ENCODE measurements at regions not wholly inside any gene's neighbourhood (a gene's known extent, or its start where the extent isn't known, plus 50 kb on each side); places are given as distances from the start of the nearest gene placed in this dataset.

DNA sequence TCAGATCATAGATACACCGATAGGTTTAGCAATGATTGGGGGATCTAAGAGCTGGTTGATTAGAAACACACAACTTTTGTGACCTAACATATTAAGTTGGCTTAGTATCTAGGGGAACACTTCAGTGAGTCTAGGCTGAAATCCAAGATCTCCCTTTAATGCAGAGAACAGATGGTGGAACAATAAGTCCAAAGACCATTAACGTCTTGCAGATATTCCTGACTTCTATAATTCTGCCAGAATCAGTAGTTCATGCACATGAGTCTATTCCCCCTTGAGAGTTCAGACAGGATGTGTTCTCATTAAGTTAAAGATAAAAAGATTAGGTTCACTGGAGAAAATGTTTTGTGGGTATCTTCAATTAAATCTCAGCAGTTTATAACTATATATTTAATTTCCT lies 506.5 kb downstream of the TSN start:
- no peak for TF ChIP-seq CTCF (IDR thresholded peaks at IDR 0.05; ENCODE audit: low read depth, low read length)
- TF ChIP-seq POLR2A (IDR thresholded peaks at IDR 0.05; ENCODE audit: extremely low read depth, insufficient read length) = no peak
- TF ChIP-seq MAX (IDR thresholded peaks at IDR 0.05; ENCODE audit: low read depth, low read length) = no peak
